ENCODE measurements at regions not wholly inside any gene's neighbourhood (a gene's known extent, or its start where the extent isn't known, plus 50 kb on each side); places are given as distances from the start of the nearest gene placed in this dataset.
A peak's percentile ranks its signal among the peaks of the same experiment; 100 is the strongest.
"Not testable (repeated sequence)": the region's sequence is repeated elsewhere in the genome, so short reads cannot be mapped to it uniquely, and the experiment has no call there.

- no peak for DNase-seq
These were observed 608.9 kb upstream of the LCORL start for GRCh38 chr4:18630218-18631110.

GRCh38 chr4:18627447-18628005 is 606.0 kb upstream of the LCORL start:
- no peak for DNase-seq

- no peak for DNase-seq
These were observed 605.4 kb upstream of the LCORL start for GRCh38 chr4:18626996-18627395.

- no peak for DNase-seq
These were observed 604.8 kb upstream of the LCORL start for GRCh38 chr4:18626366-18626765.

- DNase-seq: no peak
These were observed 599.6 kb upstream of the LCORL start for GRCh38 chr4:18621186-18621585.

- DNase-seq: no peak
These were observed 595.2 kb upstream of the LCORL start for GRCh38 chr4:18616720-18617119.

GRCh38 chr4:18611026-18611425 is 589.5 kb upstream of the LCORL start:
- no peak for DNase-seq

GRCh38 chr4:18608908-18609533 is 587.5 kb upstream of the LCORL start:
- DNase-seq: no peak

GRCh38 chr4:18602610-18603009 is 581.1 kb upstream of the LCORL start:
- DNase-seq: not testable (repeated sequence)

GRCh38 chr4:18593297-18594002 is 571.9 kb upstream of the LCORL start:
- peak; percentile 30 for DNase-seq

- DNase-seq: no peak
These were observed 561.3 kb upstream of the LCORL start for GRCh38 chr4:18582841-18583240.

- DNase-seq: no peak
These were observed 556.8 kb upstream of the LCORL start for GRCh38 chr4:18578307-18578706.

GRCh38 chr4:18572481-18572880 is 550.9 kb upstream of the LCORL start:
- DNase-seq: no peak

- DNase-seq: no peak
These were observed 549.8 kb upstream of the LCORL start for GRCh38 chr4:18571301-18571761.

- DNase-seq: no peak
These were observed 548.8 kb upstream of the LCORL start for GRCh38 chr4:18570370-18570769.

GRCh38 chr4:18568600-18568999 is 547.0 kb upstream of the LCORL start:
- DNase-seq: no peak

- no peak for DNase-seq
These were observed 545.6 kb upstream of the LCORL start for GRCh38 chr4:18566970-18567799.

GRCh38 chr4:18559492-18559891 is 537.9 kb upstream of the LCORL start:
- no peak for DNase-seq

GRCh38 chr4:18556402-18556801 is 534.8 kb upstream of the LCORL start:
- no peak for DNase-seq

GRCh38 chr4:18540349-18540748 is 518.8 kb upstream of the LCORL start:
- DNase-seq: no peak

GRCh38 chr4:18538121-18538520 is 516.6 kb upstream of the LCORL start:
- DNase-seq: no peak

GRCh38 chr4:18536428-18536827 is 514.9 kb upstream of the LCORL start:
- no peak for DNase-seq
